HG03045 (cell line): ENCODE measurements at regions not wholly inside any gene's neighbourhood (a gene's known extent, or its start where the extent isn't known, plus 50 kb on each side); places are given as distances from the start of the nearest gene placed in this dataset.
A peak's percentile ranks its signal among the peaks of the same experiment; 100 is the strongest.
"Not testable (repeated sequence)": the region's sequence is repeated elsewhere in the genome, so short reads cannot be mapped to it uniquely, and the experiment has no call there.

Source experiments
- ATAC-seq: cut with Tn5 transposase; IDR thresholded peaks from one replicate; pipeline ENCODE4 v1.9.1; 2021; ENCODE audit warnings: mild to moderate bottlenecking, moderate library complexity; ENCODE audit not compliant: unreplicated experiment

GRCh38 chr5:60446917-60447316, 253.0 kb downstream of the DEPDC1B start:
- no peak for ATAC-seq

GRCh38 chr5:60445921-60446320, 254.0 kb downstream of the DEPDC1B start:
- no peak for ATAC-seq

- ATAC-seq, result no peak
These were observed 254.5 kb downstream of the DEPDC1B start for GRCh38 chr5:60445427-60445826.

GRCh38 chr5:60444661-60445360, 255.2 kb downstream of the DEPDC1B start:
- ATAC-seq, result no peak

GRCh38 chr5:60439552-60439951, 260.4 kb downstream of the DEPDC1B start:
- ATAC-seq, result no peak

- no peak for ATAC-seq
These were observed 262.7 kb downstream of the DEPDC1B start for GRCh38 chr5:60437308-60437707.

- ATAC-seq, result peak; percentile 60
These were observed 263.4 kb downstream of the DEPDC1B start for GRCh38 chr5:60436518-60436917.

GRCh38 chr5:60435808-60436207, 264.2 kb downstream of the DEPDC1B start:
- ATAC-seq, result no peak

- ATAC-seq, result not testable (repeated sequence)
These were observed 273.8 kb downstream of the DEPDC1B start for GRCh38 chr5:60426189-60426588.

GRCh38 chr5:60420773-60421172, 279.2 kb downstream of the DEPDC1B start:
- ATAC-seq, result not testable (repeated sequence)

GRCh38 chr5:60417500-60418181, 282.3 kb downstream of the DEPDC1B start:
- no peak for ATAC-seq

- no peak for ATAC-seq
These were observed 284.5 kb downstream of the DEPDC1B start for GRCh38 chr5:60415443-60415842.

- ATAC-seq, result no peak
These were observed 289.5 kb downstream of the DEPDC1B start for GRCh38 chr5:60410427-60410826.

GRCh38 chr5:60404171-60404570, 295.8 kb downstream of the DEPDC1B start:
- no peak for ATAC-seq

GRCh38 chr5:60403343-60404006, 296.5 kb downstream of the DEPDC1B start:
- no peak for ATAC-seq

GRCh38 chr5:60402161-60402785, 297.7 kb downstream of the DEPDC1B start:
- ATAC-seq, result no peak

- no peak for ATAC-seq
These were observed 298.4 kb downstream of the DEPDC1B start for GRCh38 chr5:60401526-60401925.

- ATAC-seq, result no peak
These were observed 300.5 kb downstream of the DEPDC1B start for GRCh38 chr5:60399507-60399906.

GRCh38 chr5:60395712-60396329, 304.1 kb downstream of the DEPDC1B start:
- ATAC-seq, result no peak

- ATAC-seq, result no peak
These were observed 312.9 kb downstream of the DEPDC1B start for GRCh38 chr5:60387051-60387440.

GRCh38 chr5:60386436-60387050, 313.4 kb downstream of the DEPDC1B start:
- no peak for ATAC-seq
